ENCODE measurements at regions not wholly inside any gene's neighbourhood (a gene's known extent, or its start where the extent isn't known, plus 50 kb on each side); places are given as distances from the start of the nearest gene placed in this dataset.

GRCh38 chr14:51529736-51530135 is 122.0 kb upstream of the FRMD6 start:
- no peaks in the 10 kb centered on the region for H3K27me3 ChIP-seq (ENCODE audit: low read depth)
- H3K27ac ChIP-seq, result no peak overlapping the region
- TF ChIP-seq, protein P1, sequence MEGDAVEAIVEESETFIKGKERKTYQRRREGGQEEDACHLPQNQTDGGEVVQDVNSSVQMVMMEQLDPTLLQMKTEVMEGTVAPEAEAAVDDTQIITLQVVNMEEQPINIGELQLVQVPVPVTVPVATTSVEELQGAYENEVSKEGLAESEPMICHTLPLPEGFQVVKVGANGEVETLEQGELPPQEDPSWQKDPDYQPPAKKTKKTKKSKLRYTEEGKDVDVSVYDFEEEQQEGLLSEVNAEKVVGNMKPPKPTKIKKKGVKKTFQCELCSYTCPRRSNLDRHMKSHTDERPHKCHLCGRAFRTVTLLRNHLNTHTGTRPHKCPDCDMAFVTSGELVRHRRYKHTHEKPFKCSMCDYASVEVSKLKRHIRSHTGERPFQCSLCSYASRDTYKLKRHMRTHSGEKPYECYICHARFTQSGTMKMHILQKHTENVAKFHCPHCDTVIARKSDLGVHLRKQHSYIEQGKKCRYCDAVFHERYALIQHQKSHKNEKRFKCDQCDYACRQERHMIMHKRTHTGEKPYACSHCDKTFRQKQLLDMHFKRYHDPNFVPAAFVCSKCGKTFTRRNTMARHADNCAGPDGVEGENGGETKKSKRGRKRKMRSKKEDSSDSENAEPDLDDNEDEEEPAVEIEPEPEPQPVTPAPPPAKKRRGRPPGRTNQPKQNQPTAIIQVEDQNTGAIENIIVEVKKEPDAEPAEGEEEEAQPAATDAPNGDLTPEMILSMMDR (IDR thresholded peaks at IDR 0.05), result no peak
- no peaks in the 10 kb centered on the region for H3K4me1 ChIP-seq
- ATAC-seq (no peak), DNase-seq (no peak)
- no peaks in the 10 kb centered on the region for H3K36me3 ChIP-seq
- no peak overlapping the region for H3K4me3 ChIP-seq
- no peaks in the 10 kb centered on the region for H3K9me3 ChIP-seq
- intact Hi-C loops (cut with DNase I), result no loop called here

GRCh38 chr14:51533160-51533559 is 118.5 kb upstream of the FRMD6 start:
- no peak for DNase-seq
- intact Hi-C loops (cut with DNase I), result no loop called here
- Histone ChIP-seq H3K27ac (no peak overlapping the region), H3K36me3 (no peaks in the 10 kb centered on the region), H3K27me3 (ENCODE audit: low read depth) (no peaks in the 10 kb centered on the region), H3K4me3 (no peak overlapping the region), H3K4me1 (no peaks in the 10 kb centered on the region), H3K9me3 (peaks cover 4% of the 10 kb centered on the region)
- TF ChIP-seq, protein P1 (IDR thresholded peaks at IDR 0.05), result no peak
- no peak for ATAC-seq

DNA sequence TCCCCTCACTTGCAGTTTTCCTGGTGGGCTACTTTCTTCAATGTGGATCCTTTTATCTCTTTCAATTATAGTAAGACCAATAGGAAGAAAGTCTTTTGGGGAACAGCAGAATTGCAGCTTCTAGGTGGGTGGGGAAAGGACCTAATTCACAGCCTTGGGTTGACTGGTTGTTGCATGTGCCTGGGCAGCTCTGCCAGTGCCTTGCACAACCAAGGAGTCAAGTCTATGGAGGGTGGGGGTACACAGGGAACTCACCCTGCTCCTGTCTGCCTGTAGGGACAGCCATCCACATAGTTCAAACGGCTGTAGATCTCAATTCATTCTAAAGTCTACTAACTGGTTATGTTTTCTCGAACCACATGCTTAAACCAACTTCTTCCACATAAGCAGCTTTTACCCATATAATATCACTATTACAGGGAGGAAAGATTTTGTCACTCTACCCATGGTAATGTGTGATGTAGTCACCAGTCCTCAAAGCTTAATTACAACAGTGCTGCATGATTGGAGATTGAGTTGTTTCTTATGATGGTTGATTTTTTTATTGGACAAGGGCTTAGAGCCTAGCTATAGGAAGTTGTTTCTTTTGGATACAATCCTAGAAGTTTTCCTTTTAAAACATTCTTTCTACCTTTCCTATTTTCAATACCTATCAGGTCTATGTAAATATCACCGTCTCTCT is 117.7 kb upstream of the FRMD6 start:
- TF ChIP-seq, protein P1 (IDR thresholded peaks at IDR 0.05), result no peak
- H3K4me3 ChIP-seq, result no peak overlapping the region
- H3K27ac ChIP-seq, result no peak overlapping the region
- DNase-seq (no peak), ATAC-seq (no peak)
- no peaks in the 10 kb centered on the region for H3K4me1 ChIP-seq
- no peaks in the 10 kb centered on the region for H3K36me3 ChIP-seq
- H3K27me3 ChIP-seq (ENCODE audit: low read depth), result no peaks in the 10 kb centered on the region
- intact Hi-C loops (cut with DNase I), result no loop called here
- H3K9me3 ChIP-seq, result peaks cover 4% of the 10 kb centered on the region

- Histone ChIP-seq H3K4me1 (no peaks in the 10 kb centered on the region), H3K27ac (no peak overlapping the region), H3K9me3 (peaks cover 4% of the 10 kb centered on the region), H3K27me3 (ENCODE audit: low read depth) (no peaks in the 10 kb centered on the region), H3K36me3 (no peaks in the 10 kb centered on the region), H3K4me3 (no peak overlapping the region)
- DNase-seq (no peak), ATAC-seq (no peak)
- intact Hi-C loops (cut with DNase I), result no loop called here
- TF ChIP-seq, protein P1 (IDR thresholded peaks at IDR 0.05), result no peak
Measured at GRCh38 chr14:51534610-51535011, 117.1 kb upstream of the FRMD6 start.

- Histone ChIP-seq H3K4me1 (no peaks in the 10 kb centered on the region), H3K9me3 (peaks cover 4% of the 10 kb centered on the region), H3K27me3 (ENCODE audit: low read depth) (no peaks in the 10 kb centered on the region), H3K36me3 (no peaks in the 10 kb centered on the region), H3K27ac (no peak overlapping the region), H3K4me3 (no peak overlapping the region)
- DNase-seq (no peak), ATAC-seq (no peak)
- intact Hi-C loops (cut with DNase I), result no loop called here
- TF ChIP-seq, protein P1 (IDR thresholded peaks at IDR 0.05), result no peak
Measured at GRCh38 chr14:51535443-51536044, 116.2 kb upstream of the FRMD6 start.
